HG03108 (cell line): ENCODE measurements at regions not wholly inside any gene's neighbourhood (a gene's known extent, or its start where the extent isn't known, plus 50 kb on each side); places are given as distances from the start of the nearest gene placed in this dataset.
"Not testable (repeated sequence)": the region's sequence is repeated elsewhere in the genome, so short reads cannot be mapped to it uniquely, and the experiment has no call there.

Experiments used
- ATAC-seq: cut with Tn5 transposase; IDR thresholded peaks from one replicate; pipeline ENCODE4 v1.9.1; 2021; ENCODE audit warnings: moderate library complexity; ENCODE audit not compliant: unreplicated experiment

DNA sequence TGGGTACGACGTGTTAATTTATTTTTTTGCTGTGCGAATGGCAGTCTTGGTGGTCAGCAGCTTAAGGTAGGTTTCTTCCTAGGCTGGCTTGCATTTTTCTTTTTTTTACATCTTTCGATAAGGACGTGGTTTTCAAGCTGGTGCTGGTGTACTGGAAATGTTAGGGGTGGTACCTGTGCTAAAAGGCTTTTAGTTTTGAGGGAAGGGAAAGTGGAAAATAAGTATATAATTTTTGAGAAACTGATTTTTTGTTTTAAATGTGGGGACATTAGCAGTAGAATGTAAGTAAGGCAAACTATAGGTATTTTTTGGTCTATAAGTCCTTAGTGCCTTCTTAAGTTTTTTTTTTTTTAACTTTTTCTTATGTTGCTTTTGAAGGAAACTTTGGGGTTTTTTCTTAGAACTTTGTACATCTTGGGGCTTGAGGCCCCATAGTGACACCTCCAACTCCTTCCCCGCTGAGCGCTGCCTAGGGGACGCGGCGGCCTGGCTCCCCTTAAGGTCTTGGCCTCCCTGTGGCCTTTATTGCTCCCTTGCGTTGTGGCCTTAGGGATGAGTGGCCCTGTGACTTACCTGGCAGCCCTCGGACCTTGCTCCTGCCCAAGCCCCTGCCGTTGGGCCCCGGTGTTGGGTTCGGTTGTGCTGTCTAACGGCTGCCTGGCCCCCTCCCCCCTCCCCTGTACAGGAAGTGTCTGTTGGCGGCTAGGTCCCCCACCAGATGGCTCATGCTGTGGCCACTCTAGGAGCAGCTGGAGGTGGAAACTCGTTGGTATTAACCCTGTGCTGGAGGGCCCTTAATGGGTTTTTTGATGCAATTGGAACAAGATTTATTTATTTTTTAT, 88.0 kb upstream of the RPRML start:
- ATAC-seq, result peak; percentile 80

DNA sequence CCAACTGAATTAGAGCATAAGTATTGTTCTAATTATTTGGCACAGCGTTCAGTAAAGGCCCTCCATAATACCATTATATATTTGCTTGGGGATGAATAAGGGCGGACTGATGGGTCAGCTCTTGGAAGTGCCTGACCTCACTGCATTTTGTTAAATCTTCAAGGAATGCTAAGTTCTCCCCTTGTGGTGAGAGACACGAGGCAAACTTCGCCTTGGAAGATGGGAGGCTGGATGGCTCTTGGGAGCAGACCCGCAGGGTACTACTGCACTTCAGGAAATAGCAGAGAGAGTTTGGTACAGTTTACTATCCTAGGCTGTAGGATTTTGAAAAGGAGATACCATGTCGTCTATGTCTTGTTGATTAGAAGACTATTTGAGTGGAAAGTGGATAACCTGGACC, 87.0 kb upstream of the RPRML start:
- ATAC-seq, result no peak

DNA sequence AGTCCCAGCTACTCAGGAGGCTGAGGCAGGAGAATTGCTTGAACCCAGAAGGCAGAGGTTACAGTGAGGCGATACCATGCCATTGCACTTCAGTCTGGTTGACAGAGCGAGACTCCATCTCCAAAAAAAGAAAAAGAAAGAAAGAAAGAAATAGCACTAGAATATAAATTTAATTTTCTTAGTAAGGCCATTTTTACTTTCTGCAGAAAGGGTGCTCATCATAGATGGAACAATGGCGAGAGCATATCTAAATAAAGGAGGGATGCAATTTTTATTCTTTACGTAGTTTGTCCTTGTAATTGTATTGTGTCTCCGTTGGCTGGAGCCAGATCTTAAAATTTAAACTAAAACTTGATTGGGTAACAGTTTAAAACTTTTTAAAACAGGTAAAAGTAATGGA, 85.6 kb upstream of the RPRML start:
- ATAC-seq, result no peak

DNA sequence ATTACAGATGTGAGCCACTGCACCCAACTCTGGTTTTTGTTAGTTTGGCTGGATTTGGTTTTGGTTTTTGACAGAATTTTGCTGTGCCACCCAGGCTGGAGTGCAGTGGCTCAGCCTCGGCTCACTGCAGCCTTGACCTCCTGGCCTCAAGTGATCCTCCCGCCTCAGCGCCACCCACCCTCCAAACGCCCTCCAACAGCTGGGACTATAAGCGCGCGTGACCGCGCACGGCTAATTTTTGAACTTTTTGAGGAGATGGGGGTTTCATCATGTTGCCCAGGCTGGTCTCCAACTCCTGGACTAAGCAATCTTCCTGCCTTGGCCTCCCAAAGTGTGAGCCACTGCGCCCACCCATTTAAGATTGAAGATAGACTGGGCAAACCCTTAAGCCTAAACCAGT, 84.4 kb upstream of the RPRML start:
- ATAC-seq, result no peak

DNA sequence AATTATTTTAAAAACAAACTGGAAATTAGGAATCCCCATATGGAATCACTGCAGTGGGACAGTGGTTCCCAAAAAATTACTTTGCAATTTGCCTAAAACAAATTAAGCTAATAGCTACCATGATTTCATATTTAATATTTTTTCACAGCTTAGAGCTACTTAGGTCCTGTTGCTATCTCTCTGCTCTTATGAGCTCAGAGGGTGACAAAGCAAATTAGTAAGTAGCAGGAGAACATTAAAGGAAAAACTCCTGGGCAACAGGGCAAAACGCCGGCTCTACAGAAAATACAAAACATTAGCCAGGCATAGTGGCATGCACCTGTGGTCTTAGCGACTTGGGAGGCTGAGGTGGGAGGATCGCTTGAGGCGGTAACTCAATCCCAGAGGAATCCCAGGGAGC, 83.8 kb upstream of the RPRML start:
- not testable (repeated sequence) for ATAC-seq

DNA sequence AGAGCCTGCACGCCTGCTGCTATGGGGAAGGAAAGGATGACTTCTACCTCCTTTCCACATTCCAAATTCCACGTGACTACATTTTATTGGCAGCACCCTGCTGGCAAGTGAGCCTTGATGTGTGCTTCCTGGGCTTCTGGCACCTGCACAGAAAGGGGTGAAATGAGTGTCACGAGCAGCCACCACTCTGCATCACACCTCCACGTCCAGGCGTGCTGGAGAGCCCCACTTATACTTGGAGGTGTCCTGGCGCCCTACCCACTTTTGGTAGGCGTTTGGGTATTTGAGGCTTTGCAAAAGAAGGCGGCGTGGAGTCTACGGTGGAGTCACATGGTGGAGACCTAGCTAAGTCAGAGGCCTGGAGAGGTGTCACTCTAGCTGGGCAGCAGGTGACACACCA, 81.0 kb upstream of the RPRML start:
- ATAC-seq, result not testable (repeated sequence)

DNA sequence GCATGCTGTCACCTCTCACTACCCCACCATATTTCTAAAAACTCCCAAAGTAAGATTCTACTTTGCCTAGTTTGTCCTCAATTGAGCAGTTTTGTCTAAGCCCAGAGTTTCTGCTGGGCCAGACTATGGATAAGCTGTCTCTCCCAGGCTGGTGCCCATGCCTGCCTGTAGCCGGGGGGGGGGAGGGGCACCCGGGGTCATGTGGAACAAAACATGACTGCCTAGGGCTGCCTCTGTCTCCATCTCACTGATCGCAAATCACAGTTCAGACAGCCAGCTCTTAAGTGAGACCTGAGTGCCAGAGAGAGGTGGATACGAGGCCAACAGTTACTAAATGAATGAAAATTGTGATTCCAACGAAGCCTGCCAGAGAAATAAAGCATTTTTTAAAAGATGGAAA, 78.8 kb upstream of the RPRML start:
- ATAC-seq, result no peak

DNA sequence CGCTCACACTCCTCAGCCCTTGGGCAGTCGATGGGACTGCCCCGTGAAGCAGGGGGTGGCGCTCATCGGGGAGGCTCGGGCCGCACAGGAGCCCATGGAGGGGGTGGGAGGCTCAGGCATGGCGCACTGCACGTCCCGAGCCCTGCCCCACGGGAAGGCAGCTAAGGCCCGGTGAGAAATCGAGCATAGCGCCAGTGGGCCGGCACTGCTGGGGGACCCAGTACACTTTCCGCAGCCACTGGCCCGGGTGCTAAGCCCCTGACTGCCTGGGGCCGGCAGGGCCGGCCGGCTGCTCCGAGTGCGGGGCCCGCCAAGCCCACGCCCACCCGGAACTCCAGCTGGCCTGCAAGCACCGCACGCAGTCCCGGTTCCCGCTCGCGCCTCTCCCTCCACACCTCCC, 78.2 kb upstream of the RPRML start:
- not testable (repeated sequence) for ATAC-seq

DNA sequence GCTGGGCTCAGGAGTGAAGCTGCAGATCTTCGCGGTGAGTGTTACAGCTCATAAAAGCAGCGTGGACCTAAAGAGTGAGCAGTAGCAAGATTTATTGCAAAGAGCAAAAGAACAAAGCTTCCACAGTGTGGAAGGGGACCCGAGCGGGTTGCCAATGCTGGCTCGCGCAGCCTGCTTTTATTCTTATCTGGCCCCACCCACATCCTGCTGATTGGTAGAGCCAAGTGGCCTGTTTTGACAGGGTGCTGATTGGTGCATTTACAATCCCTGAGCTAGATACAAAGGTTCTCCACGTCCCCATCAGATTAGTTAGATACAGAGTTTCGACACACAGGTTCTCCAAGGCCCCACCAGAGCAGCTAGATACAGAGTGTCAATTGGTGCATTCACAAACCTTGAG, 77.6 kb upstream of the RPRML start:
- ATAC-seq, result not testable (repeated sequence)
